Activated naive CD8-positive, alpha-beta T cell treated with anti-CD3 and anti-CD28 coated beads, Interleukin-2, amount 10 ng/mL, durations not matched to agents 7 days and 5 days (primary cell): ENCODE measurements at regions not wholly inside any gene's neighbourhood (a gene's known extent, or its start where the extent isn't known, plus 50 kb on each side); places are given as distances from the start of the nearest gene placed in this dataset.

Experiments used
- ATAC-seq: fragments of 150-1000 bp; cut with Tn5 transposase; one replicate; pipeline ENCODE4 v1.10.0; 2021; ENCODE audit warnings: low read depth, moderate library complexity
- POLR2A ChIA-PET: fragments of 350-600 bp; sonication (Branson Sonifier 250); formaldehyde crosslinking; loops from one replicate; lab custom pipeline; 2021; ENCODE audit warnings: antibody characterized with exemption; lab: Charles Lee
- DNase-seq: peaks from one replicate; pipeline ENCODE4 v3.0.0; 2021
- H3K27ac Mint-ChIP-seq: one replicate; pipeline ENCODE4 v1.8.0; 2022; ENCODE audit warnings: mild to moderate bottlenecking, mixed read lengths
- H3K27me3 Mint-ChIP-seq: one replicate; pipeline ENCODE4 v1.8.0; 2022; ENCODE audit warnings: mild to moderate bottlenecking, moderate library complexity, mixed read lengths
- H3K36me3 Mint-ChIP-seq: one replicate; pipeline ENCODE4 v1.8.0; 2021; ENCODE audit warnings: mild to moderate bottlenecking, mixed read lengths
- H3K4me1 Mint-ChIP-seq: one replicate; pipeline ENCODE4 v1.8.0; 2021; ENCODE audit warnings: mixed read lengths
- H3K4me3 Mint-ChIP-seq: one replicate; pipeline ENCODE4 v1.8.0; 2022; ENCODE audit warnings: mild to moderate bottlenecking, moderate library complexity, mixed read lengths
- H3K9me3 Mint-ChIP-seq: one replicate; pipeline ENCODE4 v1.8.0; 2021; ENCODE audit warnings: mixed read lengths

DNA sequence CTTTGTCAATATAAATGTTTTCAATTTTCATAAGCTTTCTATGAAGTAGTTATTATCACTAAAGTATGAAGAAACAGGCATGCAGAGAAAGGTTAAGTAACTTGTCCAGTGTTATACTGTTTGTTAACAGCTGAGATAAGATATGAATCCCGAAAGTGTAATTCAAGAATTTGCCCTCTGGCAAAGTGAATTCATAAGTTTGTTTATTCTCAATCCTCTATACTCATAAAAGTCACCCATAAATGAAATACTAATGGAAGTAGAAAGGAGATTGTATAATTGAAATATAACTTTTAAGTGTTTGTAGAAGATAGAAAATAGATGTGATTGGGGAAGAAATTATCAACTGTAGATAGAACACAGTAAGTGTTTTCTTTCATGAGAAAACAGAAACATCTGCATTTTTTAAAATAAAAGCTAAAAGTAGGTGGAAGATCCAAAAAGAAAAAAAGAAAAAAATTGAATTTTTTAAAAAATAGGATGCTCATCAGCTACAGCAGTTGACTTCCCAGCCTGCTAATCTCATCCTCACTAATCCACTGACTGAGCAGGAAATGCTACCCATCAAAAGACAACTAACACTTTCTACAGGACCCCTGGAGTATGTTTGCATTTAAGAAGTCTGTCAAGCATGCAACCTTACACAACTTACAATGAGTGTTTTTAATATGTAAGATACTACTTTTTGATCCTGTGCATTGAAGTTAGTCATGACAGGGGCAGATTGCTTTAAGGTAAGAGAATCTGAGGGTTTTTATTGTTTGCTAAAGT lies 878.1 kb downstream of the SI start:
- POLR2A ChIA-PET, result no interaction called here
- Mint-ChIP-seq H3K36me3 (no peaks in the 10 kb centered on the region), H3K27ac (no peak overlapping the region), H3K9me3 (peaks cover 1% of the 10 kb centered on the region), H3K4me1 (no peaks in the 10 kb centered on the region), H3K4me3 (no peak overlapping the region), H3K27me3 (no peaks in the 10 kb centered on the region)
- ATAC-seq, result no peak
- DNase-seq, result no peak

- Mint-ChIP-seq H3K27ac (no peak overlapping the region), H3K36me3 (no peaks in the 10 kb centered on the region), H3K4me3 (no peak overlapping the region), H3K4me1 (no peaks in the 10 kb centered on the region), H3K27me3 (no peaks in the 10 kb centered on the region), H3K9me3 (peaks cover 1% of the 10 kb centered on the region)
- POLR2A ChIA-PET, result no interaction called here
- DNase-seq (no peak), ATAC-seq (no peak)
These were observed 881.8 kb downstream of the SI start for GRCh38 chr3:164196477-164196876.

- POLR2A ChIA-PET, result no interaction called here
- Mint-ChIP-seq H3K27ac (no peak overlapping the region), H3K4me1 (no peaks in the 10 kb centered on the region), H3K36me3 (no peaks in the 10 kb centered on the region), H3K9me3 (peaks cover 1% of the 10 kb centered on the region), H3K27me3 (no peaks in the 10 kb centered on the region), H3K4me3 (no peak overlapping the region)
- ATAC-seq (no peak), DNase-seq (no peak)
These were observed 883.5 kb downstream of the SI start for GRCh38 chr3:164194842-164195241.

DNA sequence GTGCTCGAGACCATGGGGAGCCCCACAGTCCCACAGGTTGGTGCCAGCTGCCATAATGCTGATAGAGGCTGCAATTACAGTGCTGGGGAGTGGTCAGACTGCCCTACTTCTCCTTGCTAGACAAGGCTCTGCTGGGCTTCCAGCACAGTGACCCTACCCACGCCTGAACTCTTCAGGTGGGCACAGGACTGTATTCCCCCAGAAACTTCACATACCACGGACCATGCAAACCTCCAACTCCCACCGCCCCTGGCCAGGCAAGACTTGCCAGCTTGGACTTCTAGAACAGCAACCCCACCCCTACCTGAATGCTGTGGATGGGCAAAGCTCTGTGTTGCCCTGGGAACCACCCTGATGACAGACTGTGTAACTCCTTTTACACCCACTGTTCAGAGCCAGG lies 885.3 kb downstream of the SI start:
- DNase-seq, result no peak
- Mint-ChIP-seq H3K27ac (no peak overlapping the region), H3K9me3 (no peaks in the 10 kb centered on the region), H3K27me3 (no peaks in the 10 kb centered on the region), H3K4me1 (no peaks in the 10 kb centered on the region), H3K36me3 (no peaks in the 10 kb centered on the region), H3K4me3 (no peak overlapping the region)
- ATAC-seq, result no peak
- POLR2A ChIA-PET, result no interaction called here

DNA sequence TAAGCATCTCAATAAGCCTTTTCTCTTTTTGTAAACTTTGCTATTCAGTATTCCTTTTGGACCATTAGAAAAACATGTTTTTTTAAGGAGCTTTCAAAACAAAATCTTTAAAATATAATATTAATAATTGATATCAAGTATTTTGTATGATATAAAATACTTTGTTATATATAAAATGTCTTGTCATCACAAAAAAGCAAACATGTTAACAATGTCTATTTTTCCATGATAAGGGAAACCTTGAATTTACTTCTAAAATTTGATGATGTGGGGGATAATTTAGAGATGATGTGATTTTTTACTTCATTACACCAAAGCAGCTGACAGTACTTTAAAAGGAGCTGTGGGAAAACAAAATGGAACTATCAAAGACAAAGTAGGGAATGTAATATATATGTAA lies 887.7 kb downstream of the SI start:
- ATAC-seq (no peak), DNase-seq (no peak)
- Mint-ChIP-seq H3K9me3 (no peaks in the 10 kb centered on the region), H3K27me3 (no peaks in the 10 kb centered on the region), H3K27ac (no peak overlapping the region), H3K4me1 (no peaks in the 10 kb centered on the region), H3K36me3 (no peaks in the 10 kb centered on the region), H3K4me3 (no peak overlapping the region)
- POLR2A ChIA-PET, result no interaction called here

DNA sequence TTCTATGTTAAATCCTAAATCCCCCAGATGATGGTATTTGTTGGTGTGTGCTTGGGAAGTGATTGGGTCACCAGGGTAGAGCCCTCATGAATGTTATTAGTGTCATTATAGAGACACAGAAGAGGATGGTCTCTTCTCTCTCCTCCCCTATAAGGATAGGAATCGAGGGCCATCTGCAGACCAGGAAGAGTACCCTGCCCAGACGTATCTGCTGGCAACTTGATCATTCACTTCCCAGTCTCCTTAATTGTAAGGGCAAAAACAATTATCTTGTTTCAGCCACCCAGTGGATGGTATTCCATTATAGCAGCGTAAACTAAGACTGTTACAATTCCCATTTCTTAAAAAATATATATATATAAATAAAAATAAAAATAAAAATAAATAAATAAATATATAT lies 892.2 kb downstream of the SI start:
- H3K27ac Mint-ChIP-seq, result no peak overlapping the region
- H3K4me3 Mint-ChIP-seq, result no peak overlapping the region
- H3K36me3 Mint-ChIP-seq, result no peaks in the 10 kb centered on the region
- H3K9me3 Mint-ChIP-seq, result peaks cover 9% of the 10 kb centered on the region
- no peaks in the 10 kb centered on the region for H3K27me3 Mint-ChIP-seq
- DNase-seq (no peak), ATAC-seq (no peak)
- no peaks in the 10 kb centered on the region for H3K4me1 Mint-ChIP-seq
- POLR2A ChIA-PET, result no interaction called here

GRCh38 chr3:164179110-164179774 lies 899.1 kb downstream of the SI start:
- ATAC-seq (no peak), DNase-seq (no peak)
- Mint-ChIP-seq H3K27ac (no peak overlapping the region), H3K4me1 (no peaks in the 10 kb centered on the region), H3K9me3 (peaks cover 20% of the 10 kb centered on the region), H3K36me3 (no peaks in the 10 kb centered on the region), H3K4me3 (no peak overlapping the region), H3K27me3 (no peaks in the 10 kb centered on the region)
- POLR2A ChIA-PET, result no interaction called here

DNA sequence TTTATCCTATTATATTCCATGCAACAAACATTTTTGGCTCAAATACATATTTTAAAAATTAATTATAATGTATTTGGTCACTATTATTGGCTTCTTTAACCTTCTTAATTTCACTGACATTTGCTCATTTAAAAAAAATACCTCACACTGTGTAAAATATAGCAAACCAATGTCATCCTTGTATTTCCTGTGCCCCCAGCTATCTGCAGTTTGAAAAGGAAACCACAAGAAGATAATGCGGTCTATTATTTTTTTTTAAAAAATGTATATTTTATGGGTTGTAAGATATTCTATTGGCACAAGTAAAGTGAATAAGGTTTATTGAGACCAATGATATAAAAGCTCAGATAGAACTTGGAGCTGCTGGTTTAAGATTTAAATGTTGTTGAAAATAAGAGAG lies 904.2 kb downstream of the SI start:
- POLR2A ChIA-PET, result no interaction called here
- peaks cover 7% of the 10 kb centered on the region for H3K9me3 Mint-ChIP-seq
- no peak overlapping the region for H3K4me3 Mint-ChIP-seq
- ATAC-seq, result no peak
- no peaks in the 10 kb centered on the region for H3K4me1 Mint-ChIP-seq
- no peaks in the 10 kb centered on the region for H3K36me3 Mint-ChIP-seq
- no peak overlapping the region for H3K27ac Mint-ChIP-seq
- no peaks in the 10 kb centered on the region for H3K27me3 Mint-ChIP-seq
- no peak for DNase-seq

DNA sequence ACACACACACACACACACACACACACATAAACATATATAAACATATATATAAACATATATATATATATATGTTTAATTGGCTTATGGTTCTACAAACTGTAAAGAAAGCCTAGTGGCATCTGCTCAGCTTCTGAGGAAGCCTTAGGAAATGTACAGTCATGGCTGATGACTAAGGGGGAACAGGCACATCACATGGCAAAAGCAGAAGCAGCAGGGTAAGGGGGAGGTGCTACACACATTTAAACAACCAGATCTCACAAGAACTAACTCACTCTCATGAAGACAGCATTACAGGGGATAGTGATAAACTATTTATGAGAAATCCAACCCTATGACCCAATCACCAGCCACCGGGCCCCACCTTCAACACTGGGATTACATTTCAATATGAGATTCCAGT lies 922.9 kb downstream of the SI start:
- H3K4me1 Mint-ChIP-seq, result no peaks in the 10 kb centered on the region
- POLR2A ChIA-PET, result no interaction called here
- H3K27ac Mint-ChIP-seq, result no peak overlapping the region
- DNase-seq (no peak), ATAC-seq (no peak)
- no peaks in the 10 kb centered on the region for H3K36me3 Mint-ChIP-seq
- peaks cover 8% of the 10 kb centered on the region for H3K9me3 Mint-ChIP-seq
- H3K27me3 Mint-ChIP-seq, result no peaks in the 10 kb centered on the region
- no peak overlapping the region for H3K4me3 Mint-ChIP-seq

- H3K27me3 Mint-ChIP-seq, result no peaks in the 10 kb centered on the region
- ATAC-seq, result no peak
These were observed 933.5 kb downstream of the SI start for GRCh38 chr3:164144824-164145223.

DNA sequence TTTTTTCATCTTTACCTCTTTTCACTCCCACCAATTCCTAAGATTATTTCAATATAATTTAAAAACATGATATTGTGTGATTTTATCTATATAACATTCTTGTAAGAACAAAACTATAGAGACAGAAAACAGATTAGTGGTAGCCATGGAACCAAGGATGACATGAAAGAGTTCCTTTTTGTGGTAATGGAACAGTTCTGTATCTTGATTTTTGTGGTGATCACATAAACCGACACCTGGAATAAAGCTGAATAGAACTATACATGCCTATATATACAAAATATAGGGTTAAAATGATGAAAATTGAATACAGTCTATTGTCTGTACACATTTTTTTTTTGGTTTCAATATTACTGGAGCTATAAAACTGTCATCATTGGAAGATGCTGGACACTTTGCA lies 945.4 kb downstream of the SI start:
- Mint-ChIP-seq H3K9me3 (no peaks in the 10 kb centered on the region), H3K27me3 (no peaks in the 10 kb centered on the region), H3K36me3 (no peaks in the 10 kb centered on the region), H3K4me1 (no peaks in the 10 kb centered on the region), H3K27ac (no peak overlapping the region), H3K4me3 (no peak overlapping the region)
- no peak for DNase-seq
- no peak for ATAC-seq
- POLR2A ChIA-PET, result no interaction called here

More at GRCh38 chr3:164144824-164145223, 933.5 kb downstream of the SI start:
- Mint-ChIP-seq H3K27ac (no peak overlapping the region), H3K36me3 (no peaks in the 10 kb centered on the region), H3K4me1 (no peaks in the 10 kb centered on the region), H3K9me3 (peaks cover 11% of the 10 kb centered on the region), H3K4me3 (no peak overlapping the region)
- DNase-seq, result no peak
- POLR2A ChIA-PET, result no interaction called here

DNA sequence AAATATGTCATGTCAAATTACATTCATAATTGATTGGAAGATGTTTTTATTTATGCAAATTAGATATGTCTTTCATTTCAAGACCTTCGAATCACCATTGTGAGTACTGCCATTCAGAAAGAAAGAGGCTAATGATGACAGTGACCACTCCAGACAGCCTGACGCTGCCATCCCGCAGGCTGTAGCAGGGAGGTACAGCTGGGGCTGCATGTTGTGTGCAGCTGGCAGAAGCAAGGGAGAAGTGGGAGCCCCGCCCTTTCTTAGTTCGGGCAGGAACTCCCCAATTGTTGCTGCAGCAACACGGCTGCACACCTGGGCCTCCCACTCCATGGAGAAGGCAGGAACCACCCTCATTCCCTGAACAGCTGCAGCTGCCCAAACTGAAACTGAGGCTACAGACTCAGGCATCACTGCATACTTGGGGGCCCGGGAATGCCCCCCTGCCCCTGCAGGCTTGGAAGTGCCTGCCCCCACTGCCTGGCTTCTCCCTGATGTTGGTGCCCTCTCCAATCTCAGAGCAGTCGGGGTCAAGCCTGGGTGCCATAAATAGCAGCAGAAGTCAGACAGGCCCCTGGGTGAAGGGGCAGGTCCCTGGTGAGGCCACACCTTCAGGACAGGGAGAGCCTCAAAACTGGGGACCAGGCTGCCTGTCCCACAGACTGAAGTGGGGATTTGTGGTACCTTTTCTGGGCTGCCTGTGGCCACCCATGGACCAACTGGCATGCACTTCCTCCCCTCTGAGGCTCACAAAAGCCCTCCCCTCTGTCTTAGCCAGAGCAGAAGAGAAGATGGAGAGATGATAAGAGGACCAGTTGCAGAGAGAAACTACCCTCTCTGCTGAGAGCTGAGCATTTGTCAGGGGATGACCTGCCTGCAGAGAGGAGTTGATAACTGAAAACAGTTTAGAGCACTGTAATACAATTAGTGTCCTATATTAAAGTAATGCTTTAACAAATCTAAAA lies 964.6 kb downstream of the SI start:
- DNase-seq, result no peak
- Mint-ChIP-seq H3K27me3 (no peaks in the 10 kb centered on the region), H3K27ac (no peak overlapping the region), H3K36me3 (no peaks in the 10 kb centered on the region), H3K4me3 (no peak overlapping the region), H3K4me1 (no peaks in the 10 kb centered on the region), H3K9me3 (peaks cover 8% of the 10 kb centered on the region)
- POLR2A ChIA-PET, result no interaction called here
- ATAC-seq, result no peak

GRCh38 chr3:164096352-164096751 lies 981.9 kb downstream of the SI start:
- H3K27ac Mint-ChIP-seq, result no peak overlapping the region
- ATAC-seq, result no peak
- POLR2A ChIA-PET, result no interaction called here

More at GRCh38 chr3:164096352-164096751, 981.9 kb downstream of the SI start:
- no peak for DNase-seq
- Mint-ChIP-seq H3K36me3 (no peaks in the 10 kb centered on the region), H3K4me1 (no peaks in the 10 kb centered on the region), H3K9me3 (peaks cover 1% of the 10 kb centered on the region), H3K4me3 (no peak overlapping the region), H3K27me3 (no peaks in the 10 kb centered on the region)
